ENCODE measurements at regions not wholly inside any gene's neighbourhood (a gene's known extent, or its start where the extent isn't known, plus 50 kb on each side); places are given as distances from the start of the nearest gene placed in this dataset.

DNA sequence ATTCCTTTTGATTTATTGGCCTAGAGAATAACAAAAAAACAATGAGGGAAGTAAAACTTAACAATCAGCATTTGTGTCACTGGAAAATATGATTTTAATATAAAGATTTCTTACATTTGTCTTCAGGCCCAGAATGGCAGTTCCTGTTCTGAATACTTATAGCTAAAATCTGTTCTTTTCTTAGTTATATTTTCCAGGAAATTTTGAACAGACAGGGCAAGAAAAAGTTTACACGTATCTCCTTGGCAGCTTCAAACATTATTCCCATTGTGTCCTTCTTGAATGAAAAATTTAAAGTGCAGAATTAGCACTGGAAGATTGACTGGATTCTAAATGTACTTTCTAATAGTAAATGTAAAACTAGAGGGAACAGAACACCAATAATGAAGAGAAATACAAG is 1454.0 kb upstream of the PIK3C3 start:
- H3K9me3 Mint-ChIP-seq: peaks cover 4% of the 10 kb centered on the region
- H3K27me3 Mint-ChIP-seq (ENCODE audit: insufficient read depth): no peaks in the 10 kb centered on the region
- H3K27ac Mint-ChIP-seq: no peak overlapping the region
- DNase-seq (ENCODE audit: low spot score): no peak
- H3K36me3 Mint-ChIP-seq (ENCODE audit: low read depth): no peaks in the 10 kb centered on the region
- no peak overlapping the region for H3K4me3 Mint-ChIP-seq
- intact Hi-C loops (cut with micrococcal nuclease): no loop called here
- no peaks in the 10 kb centered on the region for H3K4me1 Mint-ChIP-seq (ENCODE audit: low read depth)

DNA sequence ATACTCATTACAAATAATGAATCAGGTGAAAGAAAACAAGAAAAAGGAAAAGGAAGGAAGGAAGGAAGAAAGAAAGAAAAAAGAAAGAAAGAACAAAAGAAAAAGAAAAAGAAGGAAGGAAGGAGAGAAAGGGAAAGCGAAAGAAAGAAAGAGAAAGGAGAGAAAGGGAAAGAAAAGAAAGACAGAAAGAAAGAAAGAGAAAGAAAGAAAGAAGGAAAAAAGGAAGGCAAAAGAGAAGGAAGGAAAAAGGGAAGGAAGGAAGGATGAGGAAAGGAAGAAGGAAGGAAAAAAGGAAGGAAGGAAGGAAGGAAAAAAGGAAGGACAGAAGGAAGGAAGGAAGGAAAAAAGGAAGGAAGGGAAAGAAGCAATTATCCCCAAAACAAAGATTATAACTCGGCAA is 1460.4 kb upstream of the PIK3C3 start:
- no peak for DNase-seq (ENCODE audit: low spot score)
- H3K36me3 Mint-ChIP-seq (ENCODE audit: low read depth): no peaks in the 10 kb centered on the region
- H3K4me3 Mint-ChIP-seq: no peak overlapping the region
- peaks cover 3% of the 10 kb centered on the region for H3K9me3 Mint-ChIP-seq
- H3K4me1 Mint-ChIP-seq (ENCODE audit: low read depth): no peaks in the 10 kb centered on the region
- intact Hi-C loops (cut with micrococcal nuclease): no loop called here
- no peak overlapping the region for H3K27ac Mint-ChIP-seq
- no peaks in the 10 kb centered on the region for H3K27me3 Mint-ChIP-seq (ENCODE audit: insufficient read depth)

DNA sequence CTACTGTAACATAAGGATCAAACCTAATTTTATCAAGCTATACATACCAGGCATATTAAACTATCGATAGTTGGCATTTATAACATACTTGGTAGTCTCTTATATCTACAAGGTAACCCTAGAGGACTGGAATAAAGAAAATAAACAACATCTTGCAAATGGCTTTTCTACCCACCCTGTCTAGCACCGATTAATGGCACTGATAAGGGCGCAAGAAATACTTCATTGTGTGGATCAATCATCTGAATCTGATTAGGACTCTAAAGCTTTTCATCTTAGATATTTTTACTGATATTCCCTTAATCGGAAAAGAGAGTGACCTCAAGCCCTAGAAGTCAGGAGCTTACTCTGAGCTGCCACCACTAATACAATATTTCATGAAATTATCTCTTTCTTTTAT is 1461.7 kb upstream of the PIK3C3 start:
- no peaks in the 10 kb centered on the region for H3K4me1 Mint-ChIP-seq (ENCODE audit: low read depth)

DNA sequence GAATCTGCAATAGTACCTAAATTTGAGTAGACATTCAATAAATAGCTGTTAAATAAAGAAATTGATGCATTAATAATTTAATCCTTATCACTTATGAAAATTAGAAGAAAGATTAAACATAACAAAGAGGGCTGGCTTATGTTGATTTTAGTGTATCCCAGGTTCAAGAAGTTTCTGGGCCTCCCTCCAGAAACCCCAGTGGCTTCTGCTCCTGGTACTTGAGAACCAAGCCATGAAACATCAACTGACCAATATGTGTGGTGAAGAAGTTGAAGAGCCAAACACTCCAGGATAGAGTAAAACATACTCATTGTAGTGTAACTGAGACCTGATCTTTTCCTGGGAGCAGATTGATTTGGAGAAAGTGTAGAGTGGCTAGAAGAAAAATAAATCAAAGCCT is 1465.7 kb upstream of the PIK3C3 start:
- no peak overlapping the region for H3K27ac Mint-ChIP-seq
- H3K27me3 Mint-ChIP-seq (ENCODE audit: insufficient read depth): no peaks in the 10 kb centered on the region
- no peaks in the 10 kb centered on the region for H3K36me3 Mint-ChIP-seq (ENCODE audit: low read depth)
- DNase-seq (ENCODE audit: low spot score): no peak
- intact Hi-C loops (cut with micrococcal nuclease): no loop called here
- no peak overlapping the region for H3K4me3 Mint-ChIP-seq
- H3K4me1 Mint-ChIP-seq (ENCODE audit: low read depth): no peaks in the 10 kb centered on the region
- H3K9me3 Mint-ChIP-seq: peaks cover 10% of the 10 kb centered on the region

More for the DNA sequence above, 1461.7 kb upstream of the PIK3C3 start:
- no peak for DNase-seq (ENCODE audit: low spot score)
- Mint-ChIP-seq H3K9me3 (peaks cover 10% of the 10 kb centered on the region), H3K27me3 (ENCODE audit: insufficient read depth) (no peaks in the 10 kb centered on the region), H3K27ac (no peak overlapping the region), H3K4me3 (no peak overlapping the region), H3K36me3 (ENCODE audit: low read depth) (no peaks in the 10 kb centered on the region)
- intact Hi-C loops (cut with micrococcal nuclease): no loop called here

DNA sequence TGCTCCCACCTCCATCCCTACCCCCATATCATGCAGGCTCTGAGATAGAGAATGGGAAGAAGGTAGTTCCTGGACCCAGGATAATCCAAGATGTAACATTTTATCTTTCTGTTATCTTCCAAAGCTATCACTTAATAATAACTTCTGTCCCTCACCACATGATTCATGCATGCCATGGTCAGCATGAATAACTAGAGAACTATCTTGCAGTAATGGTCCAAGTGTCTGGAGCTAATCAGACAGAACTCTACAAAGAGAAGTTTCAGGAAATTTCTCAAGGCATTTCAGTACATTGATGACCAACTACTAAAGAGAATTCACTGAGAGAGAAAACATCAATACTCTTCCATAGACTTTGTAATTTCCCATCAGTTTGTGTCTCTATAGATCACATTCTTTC is 1469.7 kb upstream of the PIK3C3 start:
- H3K27me3 Mint-ChIP-seq (ENCODE audit: insufficient read depth): no peaks in the 10 kb centered on the region
- H3K4me3 Mint-ChIP-seq: no peak overlapping the region
- no peak overlapping the region for H3K27ac Mint-ChIP-seq
- intact Hi-C loops (cut with micrococcal nuclease): no loop called here
- peaks cover 10% of the 10 kb centered on the region for H3K9me3 Mint-ChIP-seq
- no peaks in the 10 kb centered on the region for H3K36me3 Mint-ChIP-seq (ENCODE audit: low read depth)
- DNase-seq (ENCODE audit: low spot score): no peak
- no peaks in the 10 kb centered on the region for H3K4me1 Mint-ChIP-seq (ENCODE audit: low read depth)

DNA sequence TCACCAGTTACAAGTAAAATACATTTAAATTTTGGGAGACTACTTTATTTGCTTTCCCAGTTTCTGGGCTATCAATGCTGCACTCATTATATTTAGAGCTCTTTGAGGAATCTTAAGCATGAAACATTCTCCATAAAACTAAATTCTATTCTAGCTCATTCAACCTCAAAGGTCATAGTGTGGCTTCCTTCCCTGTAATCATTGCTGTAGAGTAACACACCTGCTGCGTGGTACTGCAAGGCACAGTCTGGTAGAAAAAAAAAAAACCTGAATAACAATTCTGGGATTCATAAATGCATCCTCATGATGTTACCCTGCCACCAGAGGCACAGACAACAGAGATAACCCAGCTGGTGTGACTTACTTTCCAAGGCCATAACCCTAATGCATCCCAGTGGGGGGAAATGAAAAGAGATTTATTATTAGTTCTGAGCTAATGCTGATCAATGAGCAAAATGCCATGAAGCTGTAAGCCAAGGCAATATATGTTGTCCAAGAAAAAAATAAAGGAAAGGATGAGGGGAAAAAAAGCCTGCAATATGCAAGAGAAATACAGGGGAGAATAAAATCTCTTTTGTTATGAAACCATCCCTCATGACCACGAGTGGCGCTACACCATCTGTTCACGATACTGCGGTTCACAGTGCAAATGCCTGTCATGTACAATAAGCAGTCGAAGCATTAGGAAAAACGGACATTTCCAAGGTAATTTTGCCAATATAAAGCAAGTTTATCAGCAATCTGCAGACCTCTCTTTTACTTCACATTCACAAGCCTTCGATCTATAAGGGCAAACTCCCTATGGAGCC is 1481.6 kb upstream of the PIK3C3 start:
- intact Hi-C loops (cut with micrococcal nuclease): no loop called here
- H3K4me3 Mint-ChIP-seq: no peak overlapping the region
- H3K9me3 Mint-ChIP-seq: peaks cover 17% of the 10 kb centered on the region
- H3K4me1 Mint-ChIP-seq (ENCODE audit: low read depth): no peaks in the 10 kb centered on the region
- DNase-seq (ENCODE audit: low spot score): no peak
- H3K27ac Mint-ChIP-seq: no peak overlapping the region
- no peaks in the 10 kb centered on the region for H3K27me3 Mint-ChIP-seq (ENCODE audit: insufficient read depth)
- H3K36me3 Mint-ChIP-seq (ENCODE audit: low read depth): no peaks in the 10 kb centered on the region

DNA sequence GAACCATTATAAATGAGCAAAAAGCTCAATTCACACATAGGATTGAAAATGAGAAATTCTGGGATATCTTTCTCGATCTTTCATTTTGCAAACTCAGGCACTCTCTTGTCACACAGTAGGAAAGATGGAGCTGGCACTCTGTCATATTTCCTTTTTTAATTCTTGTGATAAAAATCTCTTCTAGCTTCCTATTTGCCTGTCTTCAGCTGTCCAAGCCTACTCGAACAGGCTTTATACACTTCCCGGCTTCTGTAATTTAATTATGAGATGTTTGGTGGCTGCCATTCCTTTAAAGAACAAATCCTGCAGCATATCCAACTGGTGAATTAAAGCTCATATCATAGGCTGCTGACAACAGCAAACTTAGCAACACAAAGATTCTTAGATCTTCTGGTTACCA is 1484.3 kb upstream of the PIK3C3 start:
- no peak overlapping the region for H3K4me3 Mint-ChIP-seq
- intact Hi-C loops (cut with micrococcal nuclease): no loop called here
- no peaks in the 10 kb centered on the region for H3K4me1 Mint-ChIP-seq (ENCODE audit: low read depth)
- DNase-seq (ENCODE audit: low spot score): no peak
- no peaks in the 10 kb centered on the region for H3K27me3 Mint-ChIP-seq (ENCODE audit: insufficient read depth)
- peaks cover 17% of the 10 kb centered on the region for H3K9me3 Mint-ChIP-seq
- H3K36me3 Mint-ChIP-seq (ENCODE audit: low read depth): no peaks in the 10 kb centered on the region
- H3K27ac Mint-ChIP-seq: no peak overlapping the region

DNA sequence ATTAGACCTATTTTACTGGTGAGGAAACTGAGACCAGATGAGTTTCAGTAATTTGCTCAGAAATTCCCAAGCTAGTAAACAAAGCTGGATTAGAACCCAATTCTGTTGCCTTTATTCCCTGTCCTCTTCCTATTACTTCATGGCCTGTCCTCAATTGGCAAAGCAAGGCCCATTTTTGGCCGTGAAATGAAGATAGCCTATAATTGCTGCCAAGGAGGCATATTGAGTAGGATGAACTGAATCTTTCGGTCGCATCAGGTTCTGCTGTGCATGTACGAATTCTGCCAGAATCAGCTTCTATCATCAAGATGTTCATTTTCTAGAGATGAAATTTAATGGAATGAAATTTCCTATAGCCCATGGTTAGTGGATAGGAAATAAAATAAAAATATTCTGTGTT is 1485.2 kb upstream of the PIK3C3 start:
- DNase-seq (ENCODE audit: low spot score): no peak
- H3K4me3 Mint-ChIP-seq: no peak overlapping the region
- H3K4me1 Mint-ChIP-seq (ENCODE audit: low read depth): no peaks in the 10 kb centered on the region
- peaks cover 17% of the 10 kb centered on the region for H3K9me3 Mint-ChIP-seq
- intact Hi-C loops (cut with micrococcal nuclease): no loop called here
- H3K27me3 Mint-ChIP-seq (ENCODE audit: insufficient read depth): no peaks in the 10 kb centered on the region
- no peaks in the 10 kb centered on the region for H3K36me3 Mint-ChIP-seq (ENCODE audit: low read depth)
- no peak overlapping the region for H3K27ac Mint-ChIP-seq

DNA sequence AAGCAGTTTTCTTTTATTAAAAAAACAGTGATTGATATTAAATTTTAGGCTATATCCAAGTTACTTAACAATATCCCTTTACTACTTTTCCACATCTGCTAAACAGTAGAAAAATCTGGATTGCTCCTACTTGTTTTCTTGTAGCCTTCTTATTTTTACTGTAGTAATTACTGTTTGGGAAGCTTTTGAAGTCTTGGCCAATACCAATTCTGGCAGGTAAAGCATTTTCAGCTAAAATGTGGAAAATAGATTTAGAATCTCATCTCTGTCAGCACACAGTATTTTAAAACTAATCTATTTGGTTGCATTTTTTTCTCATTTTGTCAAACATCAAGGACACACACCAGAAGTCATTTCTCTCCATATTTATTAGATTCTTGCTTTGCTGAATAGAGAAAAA is 1485.7 kb upstream of the PIK3C3 start:
- H3K27ac Mint-ChIP-seq: no peak overlapping the region
- DNase-seq (ENCODE audit: low spot score): no peak
- no peak overlapping the region for H3K4me3 Mint-ChIP-seq
- intact Hi-C loops (cut with micrococcal nuclease): no loop called here
- H3K9me3 Mint-ChIP-seq: peaks cover 15% of the 10 kb centered on the region
- no peaks in the 10 kb centered on the region for H3K36me3 Mint-ChIP-seq (ENCODE audit: low read depth)
- no peaks in the 10 kb centered on the region for H3K27me3 Mint-ChIP-seq (ENCODE audit: insufficient read depth)
- H3K4me1 Mint-ChIP-seq (ENCODE audit: low read depth): no peaks in the 10 kb centered on the region

DNA sequence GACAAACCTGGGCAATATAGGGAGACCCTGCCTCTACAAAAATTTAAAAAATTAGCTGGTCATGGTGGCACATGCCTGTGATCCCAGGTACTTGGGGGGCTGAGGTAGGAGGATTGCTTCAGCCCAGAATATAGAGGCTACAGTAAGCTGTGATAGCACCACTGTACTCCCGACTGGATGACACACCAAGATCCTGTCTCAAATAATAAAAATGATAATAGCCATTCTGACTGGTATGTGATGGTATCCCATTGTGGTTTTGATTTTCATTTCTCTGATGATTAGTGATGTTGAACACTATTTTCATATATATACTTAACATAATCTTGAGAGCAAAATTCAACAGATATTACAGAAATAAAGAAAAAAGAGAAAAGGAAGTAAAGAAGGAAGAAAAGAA is 1491.0 kb upstream of the PIK3C3 start:
- H3K36me3 Mint-ChIP-seq (ENCODE audit: low read depth): no peaks in the 10 kb centered on the region
- H3K9me3 Mint-ChIP-seq: no peaks in the 10 kb centered on the region
- no peaks in the 10 kb centered on the region for H3K27me3 Mint-ChIP-seq (ENCODE audit: insufficient read depth)
- no peak for DNase-seq (ENCODE audit: low spot score)
- no peaks in the 10 kb centered on the region for H3K4me1 Mint-ChIP-seq (ENCODE audit: low read depth)
- H3K27ac Mint-ChIP-seq: no peak overlapping the region
- intact Hi-C loops (cut with micrococcal nuclease): no loop called here
- H3K4me3 Mint-ChIP-seq: no peak overlapping the region

DNA sequence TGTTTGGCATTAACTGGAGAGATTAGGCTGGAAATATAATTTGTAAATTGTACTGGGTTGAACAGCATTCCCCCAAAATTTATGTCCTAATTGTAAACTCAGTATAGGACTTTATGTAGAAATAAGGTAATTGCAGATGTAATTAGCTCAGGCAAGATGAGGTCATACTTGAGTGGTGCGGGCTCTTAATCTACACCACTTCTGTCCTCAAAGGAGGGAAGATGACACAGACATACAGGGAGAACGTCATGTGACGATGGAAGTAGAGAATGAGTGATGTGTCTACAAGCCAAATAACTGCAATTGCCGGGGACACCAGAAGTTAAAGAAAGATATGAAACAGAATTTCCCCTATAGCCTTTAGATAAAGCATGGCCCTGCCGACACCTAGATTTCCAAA is 1501.1 kb upstream of the PIK3C3 start:
- DNase-seq (ENCODE audit: low spot score): no peak
- Mint-ChIP-seq H3K36me3 (ENCODE audit: low read depth) (no peaks in the 10 kb centered on the region), H3K4me1 (ENCODE audit: low read depth) (no peaks in the 10 kb centered on the region)

DNA sequence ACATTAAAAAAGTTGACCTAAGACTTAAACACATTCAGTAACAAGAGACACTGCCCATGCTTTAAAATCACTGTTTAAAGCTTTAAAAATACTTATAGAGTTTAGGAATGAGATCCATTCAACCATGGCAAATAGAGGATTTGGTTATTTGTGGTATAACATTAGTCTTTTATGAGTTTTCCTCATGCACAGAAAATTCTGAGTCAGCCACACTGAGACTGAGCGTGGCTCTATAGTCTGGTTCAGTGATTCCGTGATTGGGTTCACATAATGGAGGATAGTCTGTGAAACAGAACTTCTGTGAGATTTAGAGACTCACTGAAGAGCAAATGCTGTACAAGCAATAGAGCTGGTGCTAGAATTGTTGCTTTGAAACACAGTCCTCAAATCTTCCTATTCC is 1502.4 kb upstream of the PIK3C3 start:
- no peaks in the 10 kb centered on the region for H3K36me3 Mint-ChIP-seq (ENCODE audit: low read depth)
- DNase-seq (ENCODE audit: low spot score): no peak
- no peak overlapping the region for H3K27ac Mint-ChIP-seq
- peaks cover 15% of the 10 kb centered on the region for H3K9me3 Mint-ChIP-seq
- no peaks in the 10 kb centered on the region for H3K4me1 Mint-ChIP-seq (ENCODE audit: low read depth)
- H3K27me3 Mint-ChIP-seq (ENCODE audit: insufficient read depth): no peaks in the 10 kb centered on the region
- H3K4me3 Mint-ChIP-seq: no peak overlapping the region
- intact Hi-C loops (cut with micrococcal nuclease): no loop called here

More for the DNA sequence above, 1501.1 kb upstream of the PIK3C3 start:
- Mint-ChIP-seq H3K27me3 (ENCODE audit: insufficient read depth) (no peaks in the 10 kb centered on the region), H3K4me3 (no peak overlapping the region), H3K27ac (no peak overlapping the region), H3K9me3 (peaks cover 15% of the 10 kb centered on the region)
- intact Hi-C loops (cut with micrococcal nuclease): no loop called here

DNA sequence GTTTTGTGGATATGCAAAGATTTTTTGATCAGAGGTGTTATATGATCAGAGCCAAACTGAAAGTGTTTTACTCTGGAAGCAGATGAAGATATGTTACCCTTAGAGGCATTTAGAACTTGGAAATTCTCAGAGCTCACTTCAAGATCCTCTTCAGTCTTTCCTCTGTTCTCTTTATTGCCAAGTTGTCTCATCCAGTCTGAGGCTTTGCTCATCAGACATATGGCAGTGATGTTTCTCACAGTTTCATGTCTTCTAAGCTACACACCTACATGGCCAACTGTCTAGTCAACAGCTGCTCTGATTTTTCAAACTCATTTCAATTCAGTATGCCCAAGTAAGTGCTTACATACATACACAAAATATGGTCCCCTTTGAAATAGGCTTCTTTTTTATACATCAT is 1504.3 kb upstream of the PIK3C3 start:
- H3K4me3 Mint-ChIP-seq: no peak overlapping the region
- H3K27me3 Mint-ChIP-seq (ENCODE audit: insufficient read depth): no peaks in the 10 kb centered on the region
- no peak for DNase-seq (ENCODE audit: low spot score)
- intact Hi-C loops (cut with micrococcal nuclease): no loop called here
- no peaks in the 10 kb centered on the region for H3K4me1 Mint-ChIP-seq (ENCODE audit: low read depth)
- H3K9me3 Mint-ChIP-seq: peaks cover 12% of the 10 kb centered on the region
- no peaks in the 10 kb centered on the region for H3K36me3 Mint-ChIP-seq (ENCODE audit: low read depth)
- H3K27ac Mint-ChIP-seq: no peak overlapping the region

DNA sequence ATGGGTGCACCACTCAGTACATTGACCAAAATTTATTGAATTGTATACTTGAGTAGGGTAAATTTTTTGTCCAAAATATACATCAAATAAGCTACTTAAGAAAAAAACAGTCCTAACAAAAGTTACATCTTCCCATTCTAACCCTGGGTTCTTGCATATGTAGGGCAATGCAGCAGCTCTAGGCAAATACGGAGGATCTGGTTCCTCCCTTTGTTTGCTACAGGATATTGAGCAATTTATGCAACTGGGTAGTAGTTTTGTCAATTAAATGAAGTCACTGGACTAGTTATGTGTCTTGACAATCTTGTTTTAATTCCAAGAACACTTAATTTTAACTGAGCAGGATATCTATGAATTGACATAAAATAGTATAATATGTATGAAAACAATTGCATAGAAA is 1507.2 kb upstream of the PIK3C3 start:
- Mint-ChIP-seq H3K27me3 (ENCODE audit: insufficient read depth) (no peaks in the 10 kb centered on the region), H3K9me3 (peaks cover 4% of the 10 kb centered on the region), H3K27ac (no peak overlapping the region), H3K36me3 (ENCODE audit: low read depth) (no peaks in the 10 kb centered on the region), H3K4me3 (no peak overlapping the region), H3K4me1 (ENCODE audit: low read depth) (no peaks in the 10 kb centered on the region)
- no peak for DNase-seq (ENCODE audit: low spot score)
- intact Hi-C loops (cut with micrococcal nuclease): no loop called here

Data from activated T-helper 1 cell treated with anti-CD3 and anti-CD28 coated beads, Interleukin-12 subunit alpha, Interleukin-12 subunit beta, Interleukin-2, Interleukin-4 antibody, amounts not matched to agents 30 ng/mL and 10 ng/mL and 1 ng/mL, durations not matched to agents 14 hours and 24 hours and 36 hours (primary cell).